Iris pigment epithelial cell (primary cell): ENCODE measurements at regions not wholly inside any gene's neighbourhood (a gene's known extent, or its start where the extent isn't known, plus 50 kb on each side); places are given as distances from the start of the nearest gene placed in this dataset.
"Not testable (repeated sequence)": the region's sequence is repeated elsewhere in the genome, so short reads cannot be mapped to it uniquely, and the experiment has no call there.

Experiments used
- DNase-seq: peaks from one replicate; pipeline ENCODE4 v3.0.0-alpha.2; 2011; ENCODE audit warnings: low read depth

- DNase-seq: no peak
Measured at GRCh38 chr15:26024241-26024640, 161.1 kb upstream of the ATP10A start.

GRCh38 chr15:26023691-26024090 lies 160.6 kb upstream of the ATP10A start:
- DNase-seq: no peak

GRCh38 chr15:26023231-26023630 lies 160.1 kb upstream of the ATP10A start:
- no peak for DNase-seq

- no peak for DNase-seq
Measured at GRCh38 chr15:26020871-26021270, 157.7 kb upstream of the ATP10A start.

GRCh38 chr15:26017665-26018064 lies 154.5 kb upstream of the ATP10A start:
- no peak for DNase-seq

GRCh38 chr15:26015516-26016075 lies 152.5 kb upstream of the ATP10A start:
- no peak for DNase-seq

GRCh38 chr15:26013981-26014380 lies 150.9 kb upstream of the ATP10A start:
- no peak for DNase-seq

GRCh38 chr15:26011916-26012315 lies 148.8 kb upstream of the ATP10A start:
- no peak for DNase-seq

GRCh38 chr15:26007151-26007550 lies 144.0 kb upstream of the ATP10A start:
- DNase-seq: no peak

- no peak for DNase-seq
Measured at GRCh38 chr15:26001201-26001600, 138.1 kb upstream of the ATP10A start.

- no peak for DNase-seq
Measured at GRCh38 chr15:25993506-25993905, 130.4 kb upstream of the ATP10A start.

- DNase-seq: no peak
Measured at GRCh38 chr15:25990220-25990619, 127.1 kb upstream of the ATP10A start.

- DNase-seq: no peak
Measured at GRCh38 chr15:25989327-25989726, 126.2 kb upstream of the ATP10A start.

- not testable (repeated sequence) for DNase-seq
Measured at GRCh38 chr15:25988716-25989115, 125.6 kb upstream of the ATP10A start.

GRCh38 chr15:25987638-25988037 lies 124.5 kb upstream of the ATP10A start:
- DNase-seq: no peak

- DNase-seq: no peak
Measured at GRCh38 chr15:25985165-25985564, 122.0 kb upstream of the ATP10A start.

GRCh38 chr15:25982736-25983135 lies 119.6 kb upstream of the ATP10A start:
- DNase-seq: no peak

- DNase-seq: no peak
Measured at GRCh38 chr15:25981114-25981513, 118.0 kb upstream of the ATP10A start.

GRCh38 chr15:25972141-25972675 lies 109.1 kb upstream of the ATP10A start:
- no peak for DNase-seq

GRCh38 chr15:25971053-25971452 lies 107.9 kb upstream of the ATP10A start:
- DNase-seq: no peak

GRCh38 chr15:25969886-25970285 lies 106.8 kb upstream of the ATP10A start:
- no peak for DNase-seq

GRCh38 chr15:25967116-25967515 lies 104.0 kb upstream of the ATP10A start:
- DNase-seq: no peak

- no peak for DNase-seq
Measured at GRCh38 chr15:25965326-25965725, 102.2 kb upstream of the ATP10A start.

GRCh38 chr15:25960273-25960672 lies 97.1 kb upstream of the ATP10A start:
- DNase-seq: no peak
